Mesodermal cell (in vitro differentiated cells): ENCODE measurements at regions not wholly inside any gene's neighbourhood (a gene's known extent, or its start where the extent isn't known, plus 50 kb on each side); places are given as distances from the start of the nearest gene placed in this dataset.

Source experiments
- H3K27ac ChIP-seq: 2 replicates; pipeline ENCODE4 v1.7.0; 2013; ENCODE audit warnings: mild to moderate bottlenecking, low read depth, low read length, moderate library complexity; ENCODE audit not compliant: severe bottlenecking
- H3K36me3 ChIP-seq: 2 replicates; pipeline ENCODE4 v1.7.1; 2013; ENCODE audit warnings: mild to moderate bottlenecking, low read length, moderate library complexity; ENCODE audit not compliant: control insufficient read depth, insufficient read depth
- H3K4me1 ChIP-seq: one replicate; pipeline ENCODE4 v1.7.1; 2013; ENCODE audit warnings: mild to moderate bottlenecking, low read length; ENCODE audit not compliant: insufficient read depth, control insufficient read depth, poor library complexity, severe bottlenecking
- H3K4me3 ChIP-seq: 2 replicates; pipeline ENCODE4 v1.7.0; 2013; ENCODE audit warnings: low read length, control low read depth, mild to moderate bottlenecking; ENCODE audit not compliant: insufficient read depth, poor library complexity, severe bottlenecking; ENCODE audit errors: extremely low read depth
- H3K9me3 ChIP-seq: 2 replicates; pipeline ENCODE4 v1.7.1; 2013; ENCODE audit warnings: mild to moderate bottlenecking, low read length, moderate library complexity; ENCODE audit not compliant: control insufficient read depth
- WGBS, 2 experiments: methylation state at CpG; one replicate each; pipeline ENCODE4 v1.1.5; 2013; ENCODE audit warnings: missing lambda C conversion rate in 2 of 2; ENCODE audit not compliant: insufficient coverage in 2 of 2; 5-methylcytosine and 5-hydroxymethylcytosine counted together

- Histone ChIP-seq H3K9me3 (no peaks in the 10 kb centered on the region), H3K4me3 (no peak overlapping the region), H3K27ac (no peak overlapping the region), H3K36me3 (no peaks in the 10 kb centered on the region), H3K4me1 (peaks cover 17% of the 10 kb centered on the region)
- 83 to 87% methylated on average over 14 of the region's 14 CpGs for WGBS, 2 experiments
Measured at GRCh38 chr2:9095226-9095625, 91.7 kb upstream of the MBOAT2 start.

GRCh38 chr2:9094117-9094516 lies 90.6 kb upstream of the MBOAT2 start:
- WGBS, 2 experiments: 91 to 95% methylated on average over 7 to 14 of the region's 14 CpGs
- no peaks in the 10 kb centered on the region for H3K36me3 ChIP-seq
- H3K4me3 ChIP-seq: no peak overlapping the region
- peaks cover 15% of the 10 kb centered on the region for H3K4me1 ChIP-seq
- no peak overlapping the region for H3K27ac ChIP-seq
- no peaks in the 10 kb centered on the region for H3K9me3 ChIP-seq

GRCh38 chr2:9093324-9093723 lies 89.8 kb upstream of the MBOAT2 start:
- Histone ChIP-seq H3K27ac (no peak overlapping the region), H3K4me1 (peaks cover 13% of the 10 kb centered on the region), H3K4me3 (no peak overlapping the region), H3K9me3 (no peaks in the 10 kb centered on the region), H3K36me3 (no peaks in the 10 kb centered on the region)
- WGBS, 2 experiments: 92 to 96% methylated on average over 3 of the region's 3 CpGs

- WGBS, 2 experiments: 93 to 100% methylated on average over 3 to 5 of the region's 7 CpGs
- H3K27ac ChIP-seq: no peak overlapping the region
- no peaks in the 10 kb centered on the region for H3K36me3 ChIP-seq
- H3K4me3 ChIP-seq: no peak overlapping the region
- no peaks in the 10 kb centered on the region for H3K9me3 ChIP-seq
- H3K4me1 ChIP-seq: peaks cover 13% of the 10 kb centered on the region
Measured at GRCh38 chr2:9092383-9093282, 89.1 kb upstream of the MBOAT2 start.

- Histone ChIP-seq H3K4me1 (peaks cover 9% of the 10 kb centered on the region), H3K27ac (no peak overlapping the region), H3K4me3 (no peak overlapping the region), H3K36me3 (no peaks in the 10 kb centered on the region), H3K9me3 (no peaks in the 10 kb centered on the region)
- no CpG with 5 or more reads among the region's 1 CpG for WGBS, 2 experiments
Measured at GRCh38 chr2:9091811-9092210, 88.3 kb upstream of the MBOAT2 start.

- H3K27ac ChIP-seq: no peak overlapping the region
- 76 to 89% methylated on average over 5 of the region's 5 CpGs for WGBS, 2 experiments
- no peaks in the 10 kb centered on the region for H3K9me3 ChIP-seq
- H3K36me3 ChIP-seq: no peaks in the 10 kb centered on the region
- H3K4me3 ChIP-seq: no peak overlapping the region
- peaks cover 11% of the 10 kb centered on the region for H3K4me1 ChIP-seq
Measured at GRCh38 chr2:9089831-9090230, 86.3 kb upstream of the MBOAT2 start.

GRCh38 chr2:9087121-9087681 lies 83.7 kb upstream of the MBOAT2 start:
- 83 to 86% methylated on average over 2 of the region's 6 CpGs for WGBS, 2 experiments
- Histone ChIP-seq H3K4me3 (no peak overlapping the region), H3K36me3 (no peaks in the 10 kb centered on the region), H3K9me3 (peaks cover 7% of the 10 kb centered on the region), H3K4me1 (peaks cover 11% of the 10 kb centered on the region), H3K27ac (no peak overlapping the region)

- Histone ChIP-seq H3K4me1 (peaks cover 11% of the 10 kb centered on the region), H3K36me3 (no peaks in the 10 kb centered on the region), H3K4me3 (no peak overlapping the region), H3K9me3 (peaks cover 12% of the 10 kb centered on the region), H3K27ac (no peak overlapping the region)
- WGBS, 2 experiments: 80 to 92% methylated on average over 5 to 7 of the region's 7 CpGs
Measured at GRCh38 chr2:9086465-9086864, 83.0 kb upstream of the MBOAT2 start.

- Histone ChIP-seq H3K36me3 (no peaks in the 10 kb centered on the region), H3K4me1 (peaks cover 11% of the 10 kb centered on the region), H3K4me3 (no peak overlapping the region), H3K27ac (no peak overlapping the region), H3K9me3 (peaks cover 14% of the 10 kb centered on the region)
- WGBS, 2 experiments: 100% methylated on average over 1 of the region's 2 CpGs
Measured at GRCh38 chr2:9085353-9085752, 81.9 kb upstream of the MBOAT2 start.

GRCh38 chr2:9083287-9083686 lies 79.8 kb upstream of the MBOAT2 start:
- 83 to 86% methylated on average over 2 to 3 of the region's 3 CpGs for WGBS, 2 experiments
- Histone ChIP-seq H3K36me3 (no peaks in the 10 kb centered on the region), H3K4me1 (peaks cover 11% of the 10 kb centered on the region), H3K27ac (no peak overlapping the region), H3K4me3 (no peak overlapping the region), H3K9me3 (peaks cover 14% of the 10 kb centered on the region)

GRCh38 chr2:9082158-9082557 lies 78.7 kb upstream of the MBOAT2 start:
- no peaks in the 10 kb centered on the region for H3K36me3 ChIP-seq
- peaks cover 11% of the 10 kb centered on the region for H3K4me1 ChIP-seq
- H3K4me3 ChIP-seq: no peak overlapping the region
- peaks cover 14% of the 10 kb centered on the region for H3K9me3 ChIP-seq
- no peak overlapping the region for H3K27ac ChIP-seq
